Neural cell (in vitro differentiated cells): ENCODE measurements at regions not wholly inside any gene's neighbourhood (a gene's known extent, or its start where the extent isn't known, plus 50 kb on each side); places are given as distances from the start of the nearest gene placed in this dataset.

ENCODE experiments used
- H2AFZ ChIP-seq: fragments of 200-600, 300-800 bp; sonication (generic), shearing (Covaris generic); 2 replicates; pipeline ENCODE4 v1.6.0; 2014; ENCODE audit warnings: low read depth, mild to moderate bottlenecking, antibody characterized with exemption, low read length, moderate library complexity
- H3F3A ChIP-seq: fragments of 200-600 bp; shearing (Covaris generic); 2 replicates; pipeline ENCODE4 v1.6.1; 2016; ENCODE audit warnings: mild to moderate bottlenecking, moderate library complexity, mixed read lengths, antibody characterized with exemption, low read length; ENCODE audit not compliant: insufficient read depth, poor library complexity, severe bottlenecking
- H3K27ac ChIP-seq: fragments of 200-600, 300-800 bp; sonication (generic), shearing (Covaris generic); 2 replicates; pipeline ENCODE4 v1.5.1; 2014; ENCODE audit warnings: mild to moderate bottlenecking, low read length, moderate library complexity
- H3K27me3 ChIP-seq: fragments of 300-800, 200-600 bp; sonication (generic), shearing (Covaris generic); 2 replicates; pipeline ENCODE4 v1.6.0; 2014; ENCODE audit warnings: mild to moderate bottlenecking, low read depth, low read length, moderate library complexity; ENCODE audit not compliant: insufficient read depth
- H3K36me3 ChIP-seq: fragments of 300-800, 200-600 bp; sonication (generic), shearing (Covaris generic); 2 replicates; pipeline ENCODE4 v1.5.1; 2014; ENCODE audit warnings: mild to moderate bottlenecking, antibody characterized with exemption, low read length, moderate library complexity; ENCODE audit not compliant: insufficient read depth
- H3K4me2 ChIP-seq: fragments of 300-800, 200-600 bp; sonication (generic), shearing (Covaris generic); 2 replicates; pipeline ENCODE4 v1.6.0; 2014; ENCODE audit warnings: mild to moderate bottlenecking, low read length
- H3K4me3 ChIP-seq: fragments of 300-800, 200-600 bp; sonication (generic), shearing (Covaris generic); 2 replicates; pipeline ENCODE4 v1.5.1; 2014; ENCODE audit warnings: mild to moderate bottlenecking, low read length, moderate library complexity
- H3K79me2 ChIP-seq: fragments of 200-600 bp; shearing (Covaris generic); replicated peaks from 2 replicates; pipeline ENCODE4 v1.6.0; 2014; ENCODE audit warnings: mild to moderate bottlenecking, low read length, moderate library complexity; ENCODE audit not compliant: insufficient read depth
- H3K9ac ChIP-seq: fragments of 300-800, 200-600 bp; sonication (generic), shearing (Covaris generic); 2 replicates; pipeline ENCODE4 v1.6.1; 2016; ENCODE audit warnings: mild to moderate bottlenecking, low read length, mixed read lengths
- H3K9me2 ChIP-seq: fragments of 200-600 bp; shearing (Covaris generic); 2 replicates; pipeline ENCODE4 v1.6.1; 2016; ENCODE audit warnings: mild to moderate bottlenecking, low read length, mixed read lengths; ENCODE audit not compliant: insufficient read depth
- H3K9me3 ChIP-seq: fragments of 200-600, 300-800 bp; sonication (generic), shearing (Covaris generic); 2 replicates; pipeline ENCODE4 v1.6.1; 2016; ENCODE audit warnings: mild to moderate bottlenecking, mixed run types, low read length, moderate library complexity, mixed read lengths
- H4K20me1 ChIP-seq: fragments of 200-600 bp; shearing (Covaris generic); 2 replicates; pipeline ENCODE4 v1.6.1; 2016; ENCODE audit warnings: mild to moderate bottlenecking, mixed run types; ENCODE audit not compliant: insufficient read depth
- CTCF ChIP-seq: fragments of 450-650 bp; IDR thresholded peaks from 2 replicates; pipeline ENCODE4 v1.5.1; 2014; ENCODE audit warnings: antibody characterized with exemption, mild to moderate bottlenecking, moderate library complexity; ENCODE audit not compliant: poor library complexity, severe bottlenecking
- EP300 ChIP-seq: fragments of 450-650 bp; conservative IDR thresholded peaks from 2 replicates; pipeline ENCODE4 v1.6.1; 2014; ENCODE audit warnings: antibody characterized with exemption, mild to moderate bottlenecking, moderate library complexity; ENCODE audit not compliant: poor library complexity, severe bottlenecking
- EZH2 ChIP-seq: fragments of 200-600, 300-800 bp; shearing (Covaris generic), sonication (generic); IDR thresholded peaks from 2 replicates; pipeline ENCODE4 v1.6.1; 2014; ENCODE audit warnings: antibody characterized with exemption, low read length, borderline replicate concordance, mild to moderate bottlenecking; ENCODE audit not compliant: insufficient read depth, poor library complexity, severe bottlenecking
- MXI1 ChIP-seq: fragments of 450-650 bp; conservative IDR thresholded peaks from 2 replicates; pipeline ENCODE4 v1.6.1; 2014; ENCODE audit warnings: antibody characterized with exemption, mild to moderate bottlenecking; ENCODE audit not compliant: poor library complexity, severe bottlenecking
- POLR2AphosphoS5 ChIP-seq: IDR thresholded peaks from 2 replicates; pipeline ENCODE4 v1.6.1; 2012
- RAD21 ChIP-seq: fragments of 450-650 bp; conservative IDR thresholded peaks from 2 replicates; pipeline ENCODE4 v1.6.1; 2014; ENCODE audit warnings: antibody characterized with exemption, mild to moderate bottlenecking, moderate library complexity
- REST ChIP-seq: IDR thresholded peaks from 2 replicates; pipeline ENCODE4 v1.6.1; 2012; ENCODE audit warnings: borderline replicate concordance
- SMC3 ChIP-seq: fragments of 450-650 bp; conservative IDR thresholded peaks from 2 replicates; pipeline ENCODE4 v1.6.1; 2014; ENCODE audit warnings: antibody characterized with exemption, mild to moderate bottlenecking, moderate library complexity; ENCODE audit not compliant: poor library complexity
- TAF1 ChIP-seq: IDR thresholded peaks from 2 replicates; pipeline ENCODE4 v1.6.1; 2012; ENCODE audit warnings: low read depth

- H3K27ac ChIP-seq, result no peak overlapping the region
- H4K20me1 ChIP-seq, result no peaks in the 10 kb centered on the region
- no peaks in the 10 kb centered on the region for H3F3A ChIP-seq
- H3K27me3 ChIP-seq, result no peaks in the 10 kb centered on the region
- no peak overlapping the region for H2AFZ ChIP-seq
- H3K9ac ChIP-seq, result no peak overlapping the region
- H3K36me3 ChIP-seq, result no peaks in the 10 kb centered on the region
- no peak overlapping the region for H3K4me3 ChIP-seq
- no peaks in the 10 kb centered on the region for H3K9me2 ChIP-seq
- H3K4me2 ChIP-seq, result no peak overlapping the region
- H3K79me2 ChIP-seq, result no peaks in the 10 kb centered on the region
- H3K9me3 ChIP-seq, result no peaks in the 10 kb centered on the region
- TF ChIP-seq SMC3 (no peak), RAD21 (no peak), TAF1 (no peak), MXI1 (no peak), EZH2 (no peak), REST (no peak), POLR2AphosphoS5 (no peak), CTCF (no peak), EP300 (no peak)
Observed at GRCh38 chr16:86651013-86651627, 72.8 kb downstream of the FOXL1 start.

GRCh38 chr16:86651823-86652222, 73.5 kb downstream of the FOXL1 start:
- no peaks in the 10 kb centered on the region for H3F3A ChIP-seq
- no peaks in the 10 kb centered on the region for H3K9me2 ChIP-seq
- H3K4me2 ChIP-seq, result no peak overlapping the region
- no peak overlapping the region for H2AFZ ChIP-seq
- H3K79me2 ChIP-seq, result no peaks in the 10 kb centered on the region
- H3K9me3 ChIP-seq, result no peaks in the 10 kb centered on the region
- TF ChIP-seq MXI1, result no peak
- no peak for TF ChIP-seq REST
- no peak for TF ChIP-seq SMC3
- no peak for TF ChIP-seq RAD21
- no peak for TF ChIP-seq TAF1
- TF ChIP-seq EP300, result no peak
- TF ChIP-seq EZH2, result no peak
- no peak for TF ChIP-seq CTCF
- no peak for TF ChIP-seq POLR2AphosphoS5
- H3K4me3 ChIP-seq, result no peak overlapping the region
- H3K27ac ChIP-seq, result no peak overlapping the region
- no peaks in the 10 kb centered on the region for H3K27me3 ChIP-seq
- H4K20me1 ChIP-seq, result no peaks in the 10 kb centered on the region
- H3K36me3 ChIP-seq, result no peaks in the 10 kb centered on the region
- H3K9ac ChIP-seq, result no peak overlapping the region
